SK-N-SH treated with all-trans-retinoic acid at 6 μM for 48 hours (cell line): ENCODE measurements at regions not wholly inside any gene's neighbourhood (a gene's known extent, or its start where the extent isn't known, plus 50 kb on each side); places are given as distances from the start of the nearest gene placed in this dataset.

Source experiments
- ATAC-seq: fragments of 200-7000 bp; cut with Tn5 transposase; 3 replicates; pipeline ENCODE4 v1.9.1; 2020; ENCODE audit warnings: mild to moderate bottlenecking, moderate library complexity
- ARNTL ChIP-seq: fragments of 450-650 bp; formaldehyde crosslinking; IDR thresholded peaks from 2 replicates; pipeline ENCODE4 v1.5.0; 2020; ENCODE audit warnings: low read depth, mild to moderate bottlenecking, moderate library complexity, borderline replicate concordance
- BACH2 ChIP-seq: fragments of 250-450 bp; sonication (Bioruptor Pico); IDR thresholded peaks from 2 replicates; pipeline ENCODE4 v1.9.0; 2021; ENCODE audit warnings: mild to moderate bottlenecking, borderline replicate concordance
- CREB5 ChIP-seq: fragments of 250-450 bp; sonication (Bioruptor Pico); IDR thresholded peaks from 2 replicates; pipeline ENCODE4 v1.5.1; 2020; ENCODE audit warnings: low read depth, mild to moderate bottlenecking, moderate library complexity
- CSDC2 ChIP-seq: fragments of 250-450 bp; sonication (Bioruptor Pico); IDR thresholded peaks from 2 replicates; pipeline ENCODE4 v1.5.0; 2020; ENCODE audit warnings: mild to moderate bottlenecking, moderate library complexity
- CSRNP3 ChIP-seq: fragments of 250-450 bp; sonication (Bioruptor Pico); IDR thresholded peaks from 2 replicates; pipeline ENCODE4 v1.5.1; 2021; ENCODE audit warnings: mild to moderate bottlenecking, moderate library complexity
- ESRRG ChIP-seq: fragments of 250-450 bp; sonication (Bioruptor Pico); IDR thresholded peaks from 2 replicates; pipeline ENCODE4 v1.6.1; 2021; ENCODE audit warnings: mild to moderate bottlenecking
- GLIS3 ChIP-seq: fragments of 250-450 bp; sonication (Bioruptor Pico); IDR thresholded peaks from 2 replicates; pipeline ENCODE4 v1.5.0; 2020; ENCODE audit warnings: mild to moderate bottlenecking, moderate library complexity
- ISL1 ChIP-seq: fragments of 250-450 bp; sonication (Bioruptor Pico); IDR thresholded peaks from 2 replicates; pipeline ENCODE4 v2.1.2; 2022; ENCODE audit warnings: mild to moderate bottlenecking, moderate library complexity
- OSR1 ChIP-seq: fragments of 250-450 bp; sonication (Bioruptor Pico); IDR thresholded peaks from 2 replicates; pipeline ENCODE4 v1.8.0; 2022; ENCODE audit warnings: moderate library complexity, mild to moderate bottlenecking, inconsistent platforms
- PATZ1 ChIP-seq: fragments of 250-450 bp; sonication (Bioruptor Pico); IDR thresholded peaks from 2 replicates; pipeline ENCODE4 v1.8.0; 2020; ENCODE audit warnings: mild to moderate bottlenecking, moderate library complexity, borderline replicate concordance
- POU6F1 ChIP-seq: fragments of 250-450 bp; sonication (Bioruptor Pico); IDR thresholded peaks from 2 replicates; pipeline ENCODE4 v1.8.0; 2021; ENCODE audit warnings: low read depth, mild to moderate bottlenecking, moderate library complexity, borderline replicate concordance
- PPARA ChIP-seq: fragments of 250-450 bp; sonication (Bioruptor Pico); IDR thresholded peaks from 2 replicates; pipeline ENCODE4 v1.5.0; 2020; ENCODE audit warnings: mild to moderate bottlenecking, borderline replicate concordance
- RARB ChIP-seq: fragments of 250-450 bp; sonication (Bioruptor Pico); IDR thresholded peaks from 2 replicates; pipeline ENCODE4 v1.8.0; 2021; ENCODE audit warnings: mild to moderate bottlenecking, moderate library complexity
- SNAI2 ChIP-seq: fragments of 250-450 bp; sonication (Bioruptor Pico); IDR thresholded peaks from 2 replicates; pipeline ENCODE4 v1.5.0; 2020; ENCODE audit warnings: mild to moderate bottlenecking, moderate library complexity
- TCF4 ChIP-seq: fragments of 250-450 bp; sonication (Bioruptor Pico); IDR thresholded peaks from 2 replicates; pipeline ENCODE4 v1.8.0; 2021; ENCODE audit warnings: mild to moderate bottlenecking, moderate library complexity, borderline replicate concordance
- TSHZ2 ChIP-seq: fragments of 250-450 bp; sonication (Bioruptor Pico); IDR thresholded peaks from 2 replicates; pipeline ENCODE4 v1.5.0; 2020; ENCODE audit warnings: mild to moderate bottlenecking, moderate library complexity
- ZC3H10 ChIP-seq: fragments of 250-450 bp; sonication (Bioruptor Pico); IDR thresholded peaks from 2 replicates; pipeline ENCODE4 v1.5.1; 2021; ENCODE audit warnings: mild to moderate bottlenecking, moderate library complexity
- ZFP3 ChIP-seq: fragments of 250-450 bp; sonication (Bioruptor Pico); IDR thresholded peaks from 2 replicates; pipeline ENCODE4 v1.5.0; 2020; ENCODE audit warnings: mild to moderate bottlenecking, moderate library complexity
- ZFP30 ChIP-seq: fragments of 450-650 bp; formaldehyde crosslinking; IDR thresholded peaks from 2 replicates; pipeline ENCODE4 v1.5.0; 2022; ENCODE audit warnings: mild to moderate bottlenecking, moderate library complexity
- ZNF565 ChIP-seq: fragments of 450-650 bp; formaldehyde crosslinking; conservative IDR thresholded peaks from 2 replicates; pipeline ENCODE4 v1.5.0; 2020; ENCODE audit warnings: low read depth, mild to moderate bottlenecking, moderate library complexity
- ZNF70 ChIP-seq: fragments of 450-650 bp; formaldehyde crosslinking; IDR thresholded peaks from 2 replicates; pipeline ENCODE4 v1.5.0; 2020; ENCODE audit warnings: mild to moderate bottlenecking, moderate library complexity
- ZNF8 ChIP-seq: fragments of 450-650 bp; formaldehyde crosslinking; IDR thresholded peaks from 2 replicates; pipeline ENCODE4 v1.5.0; 2020; ENCODE audit warnings: mild to moderate bottlenecking, moderate library complexity

GRCh38 chr21:16040601-16041000, 310.8 kb downstream of the USP25 start:
- no peak for ATAC-seq
- TF ChIP-seq CSRNP3 (CRISPR knock-in tag) (no peak), ISL1 (CRISPR knock-in tag) (no peak), ZFP3 (CRISPR knock-in tag) (no peak), ZC3H10 (no peak), GLIS3 (CRISPR knock-in tag) (no peak), TCF4 (no peak), ZNF565 (CRISPR knock-in tag) (no peak), CSDC2 (CRISPR knock-in tag) (no peak), BACH2 (CRISPR knock-in tag) (no peak), PPARA (CRISPR knock-in tag) (no peak), RARB (CRISPR knock-in tag) (no peak), SNAI2 (CRISPR knock-in tag) (no peak), PATZ1 (no peak), ARNTL (CRISPR knock-in tag) (no peak), TSHZ2 (CRISPR knock-in tag) (no peak), ZNF70 (CRISPR knock-in tag) (no peak), ESRRG (CRISPR knock-in tag) (no peak), POU6F1 (CRISPR knock-in tag) (no peak), ZFP30 (CRISPR knock-in tag) (no peak)

- TF ChIP-seq RARB (CRISPR knock-in tag) (no peak), GLIS3 (CRISPR knock-in tag) (no peak), PATZ1 (no peak), OSR1 (CRISPR knock-in tag) (no peak), CSDC2 (CRISPR knock-in tag) (no peak), ZFP3 (CRISPR knock-in tag) (no peak), ZNF565 (CRISPR knock-in tag) (no peak), CREB5 (CRISPR knock-in tag) (no peak), CSRNP3 (CRISPR knock-in tag) (no peak), ISL1 (CRISPR knock-in tag) (no peak), ZNF8 (CRISPR knock-in tag) (no peak), ESRRG (CRISPR knock-in tag) (no peak), BACH2 (CRISPR knock-in tag) (no peak)
- ATAC-seq, result no peak
Measured at GRCh38 chr21:16044676-16045075, 314.9 kb downstream of the USP25 start.
